PFSK-1 (cell line): ENCODE measurements at regions not wholly inside any gene's neighbourhood (a gene's known extent, or its start where the extent isn't known, plus 50 kb on each side); places are given as distances from the start of the nearest gene placed in this dataset.

Experiments used
- POLR2AphosphoS5 ChIP-seq: IDR thresholded peaks from 2 replicates; pipeline ENCODE4 v1.6.1; 2012; ENCODE audit warnings: low read depth, mild to moderate bottlenecking, control low read depth, low read length, moderate library complexity
- SIN3A ChIP-seq: IDR thresholded peaks from 2 replicates; pipeline ENCODE4 v1.6.1; 2012; ENCODE audit warnings: mild to moderate bottlenecking, low read length, moderate library complexity, borderline replicate concordance; ENCODE audit not compliant: insufficient read depth
- TAF1 ChIP-seq: IDR thresholded peaks from 2 replicates; pipeline ENCODE4 v1.6.1; 2012; ENCODE audit warnings: low read length, control low read depth, borderline replicate concordance; ENCODE audit not compliant: insufficient read depth

DNA sequence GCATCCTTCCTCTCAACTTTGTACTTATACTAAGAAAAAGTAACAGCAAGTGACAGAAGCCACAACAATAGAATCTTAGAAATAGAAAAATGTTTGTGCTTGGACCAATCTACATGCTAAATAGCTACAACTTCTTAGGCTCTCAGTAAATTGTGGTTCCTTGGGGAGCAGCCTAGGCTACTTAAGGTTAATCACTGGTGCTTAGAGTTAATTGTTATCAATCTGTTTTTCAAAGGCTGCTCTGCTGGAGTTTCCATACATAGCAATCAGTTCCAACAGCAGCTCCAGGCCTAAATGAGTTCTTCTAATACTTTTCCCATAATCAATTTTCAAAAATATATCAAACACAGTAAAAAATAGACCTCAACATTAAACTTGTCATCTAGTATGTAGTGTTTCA is 571.4 kb downstream of the EPHA7 start:
- TF ChIP-seq POLR2AphosphoS5 (no peak), TAF1 (no peak), SIN3A (no peak)
